NCI-H1105 treated with DMSO at 0.1 percent for 48 hours (cell line): ENCODE measurements at regions not wholly inside any gene's neighbourhood (a gene's known extent, or its start where the extent isn't known, plus 50 kb on each side); places are given as distances from the start of the nearest gene placed in this dataset.

Source experiments
- DNase-seq: peaks from one replicate; lab custom pipeline; 2025; lab: John Stamatoyannopoulos, UW

DNA sequence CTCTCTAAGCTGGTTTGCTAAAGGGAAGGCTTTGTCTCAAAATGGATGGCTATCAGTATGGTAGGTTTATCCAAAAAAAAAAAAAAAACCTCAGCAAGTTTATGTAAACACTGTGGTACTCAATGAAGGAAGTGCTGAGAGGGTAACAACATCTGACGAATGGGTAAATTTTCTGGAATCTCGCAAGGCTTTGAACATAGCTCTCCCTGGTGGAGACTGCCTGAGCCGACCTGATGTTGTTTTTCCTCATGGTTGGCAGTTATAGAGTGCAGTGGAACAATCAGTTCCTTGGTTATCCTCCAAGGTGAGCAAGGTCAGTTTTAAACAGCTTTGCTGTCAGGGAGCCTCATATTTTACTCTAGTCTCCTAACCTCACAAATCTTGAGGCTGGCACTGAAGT is 94.6 kb downstream of the ZPLD1 start:
- peak; percentile 34 for DNase-seq

DNA sequence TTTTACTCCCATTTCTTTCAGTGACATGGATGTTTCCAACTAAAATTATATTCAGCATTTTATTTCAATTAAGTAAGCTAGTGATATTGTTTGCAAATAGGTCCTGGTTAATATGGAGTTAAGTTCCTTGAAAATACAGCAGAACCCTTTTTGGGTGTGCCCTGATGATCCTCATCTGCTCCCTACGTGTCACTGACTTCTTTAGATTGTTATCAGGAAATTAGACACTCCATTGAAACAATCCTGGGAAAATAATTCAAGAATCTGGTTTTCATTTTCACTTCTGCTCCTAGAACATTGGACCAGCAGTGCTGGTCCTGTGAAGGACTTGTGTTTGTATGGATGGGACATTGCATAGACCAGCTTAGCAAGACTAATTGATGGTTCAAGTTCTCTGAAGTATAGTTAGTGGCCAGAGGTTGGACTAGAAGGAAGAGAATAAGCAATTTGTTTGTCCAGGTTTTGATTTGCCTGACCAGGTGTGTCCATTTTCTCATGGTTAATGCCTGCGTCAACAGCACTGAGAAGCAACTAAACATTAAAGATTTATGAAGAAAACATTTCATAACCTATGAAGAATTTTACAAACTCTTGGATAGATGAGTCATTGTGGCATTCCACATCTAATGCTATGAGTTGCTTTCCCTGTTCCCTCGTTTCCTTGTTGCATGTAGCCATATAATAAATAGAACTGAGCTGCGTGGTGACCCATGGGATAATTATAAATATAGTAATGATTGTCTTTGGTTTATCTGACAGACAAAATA is 95.8 kb downstream of the ZPLD1 start:
- no peak for DNase-seq

DNA sequence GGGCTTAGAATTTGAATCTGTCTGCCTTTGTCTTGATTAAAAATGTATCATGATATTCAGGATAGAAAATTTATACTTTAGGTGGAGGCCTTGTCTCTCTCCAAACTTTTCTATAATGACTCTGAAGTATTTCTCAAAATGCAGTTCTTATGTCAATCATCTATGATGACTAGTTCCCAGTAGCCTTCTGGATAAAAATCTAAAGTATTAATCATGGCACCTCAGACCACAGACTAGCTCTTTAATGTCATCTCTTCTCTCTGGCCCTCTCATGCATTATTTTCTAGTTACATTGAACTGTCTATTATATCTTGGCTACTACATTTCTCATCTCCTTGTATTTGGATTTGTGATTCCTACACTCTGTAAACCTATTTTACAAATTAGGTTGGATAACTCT is 96.9 kb downstream of the ZPLD1 start:
- DNase-seq, result no peak

DNA sequence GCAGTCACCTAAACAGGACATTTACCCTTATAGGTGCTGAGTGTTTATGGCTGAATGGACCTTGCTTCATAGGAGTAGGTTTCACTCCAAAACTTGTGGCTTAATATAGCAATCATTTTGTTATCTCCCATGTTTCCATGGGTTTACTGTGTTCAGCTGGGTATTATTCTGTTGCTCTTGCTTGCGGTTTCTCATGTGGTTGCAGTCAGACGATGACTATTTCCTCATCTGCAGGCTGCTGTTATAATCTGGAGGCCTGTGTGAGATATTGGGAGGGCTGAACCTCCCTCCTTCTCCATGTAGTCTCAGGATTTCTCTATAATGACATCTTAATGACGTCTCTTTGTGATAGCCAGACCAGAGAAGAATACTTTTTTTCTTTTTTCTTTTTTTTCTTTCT is 98.1 kb downstream of the ZPLD1 start:
- DNase-seq, result no peak

DNA sequence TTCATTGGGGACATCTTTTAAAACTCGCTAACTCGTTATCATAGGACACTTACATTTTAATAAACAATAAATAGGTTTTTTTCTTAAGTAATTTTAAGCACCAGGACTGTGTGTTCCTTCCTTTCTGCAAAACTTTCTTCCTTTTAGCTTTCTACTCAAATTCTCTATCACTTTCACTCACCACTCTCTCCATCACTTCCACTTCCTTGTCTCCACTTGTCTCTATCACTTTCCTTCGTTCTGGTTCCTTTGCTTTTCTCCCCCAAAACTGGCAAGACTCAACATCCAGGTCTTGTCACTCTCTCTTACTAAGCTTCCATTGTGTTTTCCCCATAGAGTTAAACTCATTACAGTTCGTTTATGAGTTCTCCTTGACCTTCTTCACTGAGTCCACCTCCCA is 99.0 kb downstream of the ZPLD1 start:
- no peak for DNase-seq

DNA sequence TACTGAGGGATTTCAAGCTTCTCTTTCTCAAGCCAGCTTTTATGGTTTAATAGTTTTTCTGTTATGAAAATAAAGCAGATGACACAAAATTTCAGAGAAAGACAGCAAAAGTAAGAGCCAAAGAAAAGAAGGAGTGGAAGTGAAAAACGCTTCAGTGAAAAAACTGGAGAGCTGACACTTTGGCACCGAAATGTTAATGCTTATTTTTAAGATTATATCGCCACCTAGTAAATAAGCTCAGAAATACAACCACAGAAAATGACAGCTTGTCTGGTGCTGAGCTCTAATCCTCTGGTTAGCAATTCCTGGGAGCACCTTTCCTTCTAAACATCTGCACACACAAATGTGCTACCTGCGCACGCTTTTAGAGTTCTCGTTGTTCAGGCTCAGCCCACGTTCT is 101.6 kb downstream of the ZPLD1 start:
- peak; percentile 62 for DNase-seq

DNA sequence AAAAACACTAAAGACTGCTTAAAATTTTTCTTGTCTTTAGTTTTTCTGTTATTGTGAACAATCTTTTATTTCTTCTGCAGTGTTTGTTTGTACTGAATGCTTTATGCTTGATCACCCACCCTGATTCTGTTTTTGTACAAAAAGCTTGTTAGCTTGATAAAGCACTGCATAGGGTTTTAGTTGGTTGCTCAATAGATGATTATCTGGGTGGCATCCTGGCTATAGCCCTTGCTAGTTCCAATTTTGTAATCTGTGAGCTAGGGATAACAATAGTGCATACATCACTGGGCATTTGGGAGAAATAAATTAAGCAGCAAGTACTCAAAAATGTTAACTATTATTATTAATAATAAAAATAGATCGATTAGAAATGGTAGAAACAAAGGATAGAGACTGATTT is 102.3 kb downstream of the ZPLD1 start:
- DNase-seq, result no peak

GRCh38 chr3:102544741-102545140 is 109.9 kb downstream of the ZPLD1 start:
- DNase-seq, result no peak

GRCh38 chr3:102545276-102545675 is 110.5 kb downstream of the ZPLD1 start:
- no peak for DNase-seq

- DNase-seq, result no peak
These were observed 119.1 kb downstream of the ZPLD1 start for GRCh38 chr3:102553876-102554275.

DNA sequence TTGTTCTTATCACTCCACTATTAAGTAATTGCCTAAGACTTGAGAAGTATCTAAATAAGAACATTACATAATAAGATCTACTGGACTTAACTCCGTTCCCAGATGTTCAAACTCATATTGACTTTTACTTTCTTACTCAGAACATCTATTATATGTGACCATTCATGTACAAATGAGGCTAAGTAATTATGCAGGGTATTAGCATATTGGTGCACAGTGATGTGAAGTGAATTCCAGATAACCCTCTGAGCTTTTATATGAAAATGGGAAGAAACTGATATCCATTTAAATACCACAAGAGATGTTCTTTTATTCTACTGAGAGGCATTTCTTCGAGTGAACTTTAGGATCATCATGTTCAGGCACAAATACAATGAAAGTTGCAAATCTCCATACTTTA is 135.7 kb downstream of the ZPLD1 start:
- DNase-seq, result no peak

DNA sequence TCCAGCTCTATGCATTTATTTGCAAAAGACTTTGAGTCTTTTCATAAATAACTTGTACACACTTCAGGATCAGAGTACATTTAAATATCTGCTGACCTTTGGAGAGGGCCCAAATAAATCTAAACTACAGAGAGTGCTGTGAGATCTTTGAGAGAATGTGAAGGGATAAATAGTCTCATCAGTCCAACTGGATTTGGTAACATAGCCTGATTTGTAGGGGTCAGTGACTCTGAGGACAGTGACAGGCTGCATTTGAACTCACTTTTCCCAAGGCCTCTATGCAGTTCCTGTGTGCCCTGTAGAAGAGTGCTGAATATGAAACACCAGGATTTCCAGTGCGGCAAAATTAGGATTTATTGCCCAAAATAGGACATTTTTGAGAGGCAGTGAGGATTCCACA is 136.2 kb downstream of the ZPLD1 start:
- DNase-seq, result no peak

DNA sequence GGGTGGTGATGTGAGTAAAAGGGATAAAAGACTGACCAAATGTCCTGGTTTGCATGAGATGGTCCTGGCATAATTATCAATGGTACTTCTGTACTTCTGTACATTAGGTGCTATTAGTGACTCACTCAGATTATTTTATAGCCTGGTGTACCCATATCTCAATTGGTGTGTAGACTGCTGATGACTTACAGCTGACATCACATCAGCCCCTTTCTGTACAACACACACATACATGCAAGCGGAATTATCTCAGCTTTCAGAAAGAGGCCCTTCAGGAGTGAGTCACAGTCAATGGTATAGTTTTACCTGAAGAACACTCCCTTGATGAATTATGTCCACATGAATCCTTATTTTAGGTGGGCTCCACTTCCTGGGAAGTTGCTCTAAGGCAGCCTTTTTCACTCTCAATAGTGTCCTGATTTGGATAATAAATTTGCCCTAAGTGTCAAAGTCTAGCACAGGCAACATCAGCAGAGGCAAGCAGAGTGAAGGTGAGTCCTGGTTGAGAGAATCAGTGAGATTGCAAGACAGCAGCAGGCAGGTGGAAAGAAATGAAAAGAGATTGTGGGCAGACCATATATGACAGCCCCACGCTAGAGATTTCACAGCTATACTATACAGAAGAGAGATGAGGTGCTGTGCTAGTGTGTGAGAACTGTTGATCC is 137.0 kb downstream of the ZPLD1 start:
- DNase-seq, result no peak

DNA sequence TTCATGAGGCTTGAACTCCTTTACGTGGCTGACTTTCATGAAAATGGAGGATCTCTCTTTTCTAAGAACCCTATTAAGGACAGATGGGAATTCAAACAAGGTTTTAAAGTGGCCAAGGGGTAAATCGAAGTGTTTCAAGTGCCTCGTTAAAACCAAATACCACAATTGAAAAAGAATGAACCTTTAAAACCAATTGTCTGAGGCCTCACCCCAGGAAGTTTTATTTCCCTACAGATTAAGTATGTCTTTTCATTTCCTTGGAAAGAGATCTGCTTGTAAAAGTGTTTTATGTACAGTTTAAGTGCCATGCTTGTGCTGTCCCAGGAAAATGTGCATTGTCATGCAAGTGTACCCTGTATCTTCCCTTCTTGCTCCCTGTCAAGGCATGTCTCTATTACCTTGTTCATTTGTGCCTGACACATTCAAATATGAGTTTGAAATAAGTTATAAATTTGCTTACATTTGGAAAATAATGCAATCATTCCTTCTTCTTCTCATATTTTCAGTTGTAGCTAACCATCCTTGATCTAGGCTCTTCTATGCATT is 138.7 kb downstream of the ZPLD1 start:
- no peak for DNase-seq

- no peak for DNase-seq
These were observed 139.5 kb downstream of the ZPLD1 start for GRCh38 chr3:102574355-102574754.

- no peak for DNase-seq
These were observed 141.8 kb downstream of the ZPLD1 start for GRCh38 chr3:102576651-102577050.

DNA sequence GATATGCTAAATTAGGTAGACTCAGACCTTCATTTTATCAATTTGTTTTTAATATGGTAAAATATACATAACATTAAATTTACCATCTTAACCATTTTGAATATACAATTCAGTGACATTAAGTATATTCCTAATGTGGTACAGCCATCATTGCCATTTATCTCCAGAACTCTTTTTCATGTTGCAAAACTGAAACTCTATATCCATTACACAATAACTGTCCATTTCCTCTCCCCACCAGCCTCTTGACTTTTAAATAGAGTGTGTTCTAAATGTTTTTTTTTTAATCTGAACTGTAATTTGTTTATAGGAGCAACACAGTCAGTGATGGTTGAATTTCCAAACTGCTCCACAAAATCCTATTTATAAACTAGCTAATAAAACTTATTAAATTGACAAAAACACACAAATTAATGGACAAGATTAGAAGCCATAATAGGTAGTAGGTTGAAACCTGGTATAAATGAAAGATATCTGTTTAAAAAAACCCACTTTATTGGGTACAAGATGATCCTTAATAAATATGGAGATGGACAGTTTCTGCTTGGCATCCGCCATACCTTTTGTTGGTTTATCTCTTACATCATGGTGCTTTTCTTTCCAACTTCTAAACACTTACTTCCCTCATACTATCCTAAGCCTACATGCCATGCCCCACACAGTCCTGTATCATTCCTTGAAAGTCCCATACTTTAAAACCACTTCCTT is 142.4 kb downstream of the ZPLD1 start:
- DNase-seq, result no peak

DNA sequence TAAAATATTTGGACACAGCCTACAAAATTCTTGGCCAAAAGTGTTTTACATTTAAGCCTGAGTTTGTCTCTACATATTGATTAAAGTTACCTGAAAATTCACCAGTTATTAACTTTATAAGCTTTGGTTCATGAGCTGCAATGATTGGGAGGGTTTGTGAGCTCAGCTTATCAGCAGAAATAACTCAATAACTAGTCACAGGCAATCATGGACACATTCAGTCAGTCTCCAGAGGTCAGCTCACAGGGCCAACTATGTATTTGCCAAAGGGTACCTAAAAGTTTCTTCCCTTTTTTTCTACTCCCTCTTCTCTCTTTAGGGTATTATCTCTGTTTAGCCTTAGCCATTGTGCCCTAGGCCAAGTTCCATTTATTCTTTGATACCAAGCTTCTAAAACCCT is 145.9 kb downstream of the ZPLD1 start:
- no peak for DNase-seq

GRCh38 chr3:102586485-102586884 is 151.7 kb downstream of the ZPLD1 start:
- no peak for DNase-seq

- DNase-seq, result no peak
These were observed 159.2 kb downstream of the ZPLD1 start for GRCh38 chr3:102593812-102594602.

DNA sequence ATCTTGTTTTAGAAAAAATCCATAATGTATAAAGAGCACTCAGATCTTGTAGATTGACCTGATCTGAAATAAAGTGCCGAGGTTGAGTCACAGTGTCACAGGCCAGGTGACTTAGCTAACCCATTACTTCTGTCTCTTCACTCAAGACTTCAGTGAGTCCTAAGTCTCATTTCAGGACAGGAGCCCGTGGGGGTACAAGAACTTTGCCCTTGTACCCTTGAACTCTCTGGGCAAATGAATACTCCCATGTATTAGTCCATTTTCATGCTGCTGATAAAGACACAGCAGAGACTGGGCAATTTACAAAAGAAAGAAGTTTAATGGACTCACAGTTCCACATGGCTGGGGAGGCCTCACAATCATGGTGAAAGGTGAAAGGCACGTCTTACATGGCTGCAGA is 160.2 kb downstream of the ZPLD1 start:
- DNase-seq, result no peak
